GM12891 (cell line): ENCODE measurements at regions not wholly inside any gene's neighbourhood (a gene's known extent, or its start where the extent isn't known, plus 50 kb on each side); places are given as distances from the start of the nearest gene placed in this dataset.
A peak's percentile ranks its signal among the peaks of the same experiment; 100 is the strongest.

Source experiments
- DNase-seq: peaks from one replicate; pipeline ENCODE4 v3.0.0; 2011; ENCODE audit warnings: low spot score; ENCODE audit not compliant: insufficient read length
- FAIRE-seq: peaks from 2 replicates; lab custom pipeline; 2011; peaks lifted over from hg19 to GRCh38; lab: Jason Lieb, UNC
- PAX5 ChIP-seq: IDR thresholded peaks from 2 replicates; pipeline ENCODE4 v1.6.1; 2011; ENCODE audit warnings: low read length, moderate library complexity, mild to moderate bottlenecking; ENCODE audit not compliant: insufficient read depth, severe bottlenecking
- POLR2A ChIP-seq: IDR thresholded peaks from 2 replicates; pipeline ENCODE4 v1.6.1; 2011; ENCODE audit warnings: low read depth, low read length, control low read depth
- POLR2AphosphoS5 ChIP-seq: IDR thresholded peaks from 2 replicates; pipeline ENCODE4 v1.6.1; 2011; ENCODE audit warnings: low read depth, low read length, control low read depth
- POU2F2 ChIP-seq: IDR thresholded peaks from 2 replicates; pipeline ENCODE4 v1.6.1; 2011; ENCODE audit warnings: low read depth, mild to moderate bottlenecking, control low read depth, low read length, moderate library complexity
- SPI1 ChIP-seq: IDR thresholded peaks from 2 replicates; pipeline ENCODE4 v1.6.1; 2011; ENCODE audit warnings: low read depth, low read length, control low read depth
- TAF1 ChIP-seq: IDR thresholded peaks from 2 replicates; pipeline ENCODE4 v1.6.1; 2011; ENCODE audit warnings: low read depth, low read length, control low read depth

- FAIRE-seq (peak; percentile 16), DNase-seq (no peak)
Observed at GRCh38 chrX:120021927-120022326, 55.6 kb downstream of the RHOXF2B start.

GRCh38 chrX:120020305-120020704 lies 57.2 kb downstream of the RHOXF2B start:
- no peak for DNase-seq
- no peak for FAIRE-seq
- no peak for TF ChIP-seq PAX5

More at GRCh38 chrX:120021927-120022326, 55.6 kb downstream of the RHOXF2B start:
- TF ChIP-seq PAX5, result no peak
- TF ChIP-seq POLR2AphosphoS5, result no peak
- no peak for TF ChIP-seq POLR2A
- TF ChIP-seq TAF1, result no peak
- no peak for TF ChIP-seq SPI1
- no peak for TF ChIP-seq POU2F2

- no peak for TF ChIP-seq POLR2A
- TF ChIP-seq PAX5, result no peak
- TF ChIP-seq TAF1, result no peak
- no peak for TF ChIP-seq POLR2AphosphoS5
- no peak for TF ChIP-seq POU2F2
- DNase-seq (no peak), FAIRE-seq (no peak)
Observed at GRCh38 chrX:120016068-120016441, 61.4 kb downstream of the RHOXF2B start.

- FAIRE-seq (no peak), DNase-seq (no peak)
- TF ChIP-seq POLR2A (no peak), POLR2AphosphoS5 (no peak), PAX5 (no peak), POU2F2 (no peak), SPI1 (no peak), TAF1 (no peak)
Observed at GRCh38 chrX:120015145-120016067, 62.1 kb downstream of the RHOXF2B start.

GRCh38 chrX:120014354-120015130 lies 62.9 kb downstream of the RHOXF2B start:
- FAIRE-seq, result no peak
- no peak for DNase-seq
- TF ChIP-seq SPI1 (no peak), PAX5 (no peak), POLR2A (no peak), POLR2AphosphoS5 (no peak), POU2F2 (no peak), TAF1 (no peak)

GRCh38 chrX:120001787-120002186 lies 58.2 kb upstream of the NKAP start:
- DNase-seq (no peak), FAIRE-seq (no peak)
- no peak for TF ChIP-seq POLR2A
- TF ChIP-seq PAX5, result no peak
- TF ChIP-seq POU2F2, result no peak
- TF ChIP-seq TAF1, result no peak
- TF ChIP-seq POLR2AphosphoS5, result no peak
- no peak for TF ChIP-seq SPI1

- no peak for DNase-seq
- TF ChIP-seq TAF1, result no peak
- no peak for TF ChIP-seq PAX5
- TF ChIP-seq POU2F2, result no peak
- TF ChIP-seq POLR2AphosphoS5, result no peak
- no peak for TF ChIP-seq POLR2A
- TF ChIP-seq SPI1, result no peak
- no peak for FAIRE-seq
Observed at GRCh38 chrX:120000490-120001246, 57.1 kb upstream of the NKAP start.

- DNase-seq, result no peak
- no peak for FAIRE-seq
- TF ChIP-seq POU2F2 (no peak), TAF1 (no peak), PAX5 (no peak), SPI1 (no peak), POLR2AphosphoS5 (no peak), POLR2A (no peak)
Observed at GRCh38 chrX:119999087-119999634, 55.6 kb upstream of the NKAP start.

- FAIRE-seq (no peak), DNase-seq (no peak)
- TF ChIP-seq SPI1, result no peak
- no peak for TF ChIP-seq TAF1
- TF ChIP-seq POLR2A, result no peak
- TF ChIP-seq POLR2AphosphoS5, result no peak
- no peak for TF ChIP-seq PAX5
- no peak for TF ChIP-seq POU2F2
Observed at GRCh38 chrX:119997570-119997969, 54.0 kb upstream of the NKAP start.
